H1 (cell line): ENCODE measurements at regions not wholly inside any gene's neighbourhood (a gene's known extent, or its start where the extent isn't known, plus 50 kb on each side); places are given as distances from the start of the nearest gene placed in this dataset.

Source experiments
- CTCF ChIA-PET: fragments of 300-600 bp; sonication (Branson Sonifier 250); formaldehyde crosslinking; loops from one replicate; lab custom pipeline; 2021; ENCODE audit not compliant: partially characterized antibody; lab: Charles Lee
- POLR2A ChIA-PET: fragments of 300-600 bp; sonication (Branson Sonifier 250); formaldehyde crosslinking; loops from one replicate; lab custom pipeline; 2021; ENCODE audit warnings: inconsistent platforms; ENCODE audit not compliant: partially characterized antibody; lab: Charles Lee
- DNase-seq, 2 experiments: peaks; one replicate each; pipeline versions ENCODE4 v3.0.0 to v3.0.0-alpha.2; 2010 to 2022; ENCODE audit warnings: low spot score in 2 of 2, low read depth in 1 of 2, mixed read lengths in 1 of 2
- FAIRE-seq: peaks from 2 replicates; lab custom pipeline; 2011; peaks lifted over from hg19 to GRCh38; lab: Jason Lieb, UNC
- H2AFZ ChIP-seq: 2 replicates; pipeline ENCODE4 v1.8.1; 2012; ENCODE audit warnings: low read length, inconsistent platforms
- H2AK5ac ChIP-seq: 2 replicates; pipeline ENCODE4 v1.6.1; 2013; ENCODE audit warnings: low read depth, low read length
- H2BK120ac ChIP-seq: replicated peaks from 2 replicates; pipeline ENCODE3; 2013; ENCODE audit warnings: low read depth, low read length, inconsistent platforms
- H2BK12ac ChIP-seq: 2 replicates; pipeline ENCODE4 v1.6.1; 2013; ENCODE audit warnings: low read depth, low read length
- H2BK15ac ChIP-seq: 2 replicates; pipeline ENCODE4 v1.6.1; 2013; ENCODE audit warnings: low read length
- H2BK20ac ChIP-seq: 2 replicates; pipeline ENCODE4 v1.6.1; 2013; ENCODE audit warnings: low read length
- H2BK5ac ChIP-seq: 2 replicates; pipeline ENCODE4 v1.6.1; 2013; ENCODE audit warnings: low read depth, low read length
- H3K14ac ChIP-seq: 2 replicates; pipeline ENCODE4 v1.6.1; 2013; ENCODE audit warnings: inconsistent platforms; ENCODE audit not compliant: insufficient read length
- H3K18ac ChIP-seq: 2 replicates; pipeline ENCODE4 v1.6.1; 2013; ENCODE audit warnings: low read length; ENCODE audit errors: extremely low read depth
- H3K23ac ChIP-seq: 2 replicates; pipeline ENCODE4 v1.6.1; 2013; ENCODE audit warnings: inconsistent platforms; ENCODE audit not compliant: insufficient read length
- H3K23me2 ChIP-seq: 2 replicates; pipeline ENCODE4 v1.6.1; 2013; ENCODE audit warnings: low read depth, low read length
- H3K27ac ChIP-seq: 2 replicates; pipeline ENCODE4 v1.6.1; 2011; ENCODE audit warnings: low read depth, low read length, inconsistent platforms
- H3K27me3 ChIP-seq, 4 experiments: replicated peaks in 1 of 4; 1 replicate in 1 of 4; 2 replicates in 3 of 4; pipeline versions ENCODE4 v1.6.1 to v1.8.1; 2011 to 2013; ENCODE audit warnings: low read length in 3 of 4, mild to moderate bottlenecking in 3 of 4, inconsistent platforms in 2 of 4, mixed read lengths in 2 of 4, moderate library complexity in 1 of 4; ENCODE audit not compliant: control insufficient read depth in 3 of 4, insufficient read depth in 3 of 4; ENCODE audit errors: extremely low read depth in 1 of 4
- H3K36me3 ChIP-seq, 4 experiments: 2 replicates each; pipeline versions ENCODE4 v1.6.1 to v1.8.1; 2011 to 2013; ENCODE audit warnings: mild to moderate bottlenecking in 4 of 4, low read length in 3 of 4, moderate library complexity in 2 of 4, control low read depth in 1 of 4, inconsistent platforms in 1 of 4; ENCODE audit not compliant: insufficient read depth in 4 of 4, control insufficient read depth in 2 of 4
- H3K4ac ChIP-seq: replicated peaks from 2 replicates; pipeline ENCODE3; 2013; ENCODE audit warnings: low read length, low read depth, mixed read lengths, inconsistent platforms; ENCODE audit not compliant: insufficient read length
- H3K4me1 ChIP-seq, 4 experiments: replicated peaks in 1 of 4; 1 replicate in 1 of 4; 2 replicates in 3 of 4; pipeline versions ENCODE4 v1.6.1 to v1.8.1; 2011 to 2013; ENCODE audit warnings: low read length in 3 of 4, inconsistent platforms in 2 of 4, mixed read lengths in 1 of 4; ENCODE audit not compliant: insufficient read depth in 4 of 4, control insufficient read depth in 3 of 4
- H3K4me2 ChIP-seq, 2 experiments: 2 replicates each; pipeline versions ENCODE4 v1.6.1 to v1.8.1; 2011 to 2013; ENCODE audit warnings: low read depth in 2 of 2, low read length in 2 of 2, control low read depth in 1 of 2, inconsistent platforms in 1 of 2, mild to moderate bottlenecking in 1 of 2; ENCODE audit not compliant: insufficient read depth in 1 of 2
- H3K4me3 ChIP-seq, 4 experiments: fragments of 200-600, 300-600 bp in 1 of 4; sonication (generic), shearing (Covaris generic), sonication (Bioruptor Twin) in 1 of 4; 2 replicates each; pipeline versions ENCODE4 v1.5.1 to v1.8.1; 2011 to 2016; ENCODE audit warnings: low read length in 4 of 4, low read depth in 3 of 4, control low read depth in 2 of 4, inconsistent platforms in 2 of 4, mild to moderate bottlenecking in 2 of 4, mixed read lengths in 1 of 4, moderate library complexity in 1 of 4; ENCODE audit not compliant: insufficient read depth in 2 of 4; ENCODE audit errors: extremely low read depth in 1 of 4
- H3K56ac ChIP-seq: replicated peaks from 2 replicates; pipeline ENCODE3; 2013; ENCODE audit warnings: low read depth, mild to moderate bottlenecking, mixed read lengths, low read length, inconsistent platforms; ENCODE audit not compliant: insufficient read length
- H3K79me1 ChIP-seq: 2 replicates; pipeline ENCODE4 v1.6.1; 2013; ENCODE audit warnings: low read depth, low read length, control low read depth
- H3K79me2 ChIP-seq, 2 experiments: 2 replicates each; pipeline versions ENCODE4 v1.6.1 to v1.8.1; 2012 to 2013; ENCODE audit warnings: low read length in 2 of 2, mild to moderate bottlenecking in 2 of 2, inconsistent platforms in 1 of 2; ENCODE audit not compliant: insufficient read depth in 2 of 2, control insufficient read depth in 1 of 2
- H3K9ac ChIP-seq, 4 experiments: replicated peaks in 1 of 4; 1 replicate in 1 of 4; 2 replicates in 3 of 4; pipeline versions ENCODE4 v1.6.1 to v1.8.1; 2011 to 2013; ENCODE audit warnings: low read depth in 3 of 4, low read length in 3 of 4, control low read depth in 2 of 4, mild to moderate bottlenecking in 2 of 4, moderate library complexity in 2 of 4, inconsistent platforms in 1 of 4; ENCODE audit errors: extremely low read depth in 1 of 4
- H3K9me3 ChIP-seq, 2 experiments: 2 replicates each; pipeline versions ENCODE4 v1.6.1 to v1.8.1; 2012 to 2013; ENCODE audit warnings: mild to moderate bottlenecking in 2 of 2, moderate library complexity in 2 of 2, control low read depth in 1 of 2, inconsistent platforms in 1 of 2, low read depth in 1 of 2, low read length in 1 of 2, mixed read lengths in 1 of 2; ENCODE audit not compliant: insufficient read depth in 2 of 2
- H4K20me1 ChIP-seq, 2 experiments: replicated peaks in 1 of 2; 2 replicates each; pipeline versions ENCODE3 to v1.8.1; 2011 to 2013; ENCODE audit warnings: inconsistent platforms in 2 of 2, low read length in 2 of 2, mild to moderate bottlenecking in 1 of 2; ENCODE audit not compliant: insufficient read depth in 2 of 2, control insufficient read depth in 1 of 2
- H4K5ac ChIP-seq: 2 replicates; pipeline ENCODE4 v1.6.1; 2013; ENCODE audit warnings: low read length, low read depth, mixed read lengths, inconsistent platforms; ENCODE audit not compliant: insufficient read length
- H4K8ac ChIP-seq: 2 replicates; pipeline ENCODE4 v1.8.0; 2013; ENCODE audit warnings: mild to moderate bottlenecking, moderate library complexity, low read length, inconsistent platforms; ENCODE audit not compliant: insufficient read depth; ENCODE audit errors: extremely low read depth
- H4K91ac ChIP-seq: replicated peaks from 2 replicates; pipeline ENCODE3; 2013; ENCODE audit warnings: low read length, mixed read lengths, inconsistent platforms; ENCODE audit not compliant: insufficient read length
- BRCA1 ChIP-seq: IDR thresholded peaks from 2 replicates; pipeline ENCODE4 v1.6.1; 2012; ENCODE audit warnings: low read depth, low read length, improper control_type of control experiment
- CREB1 ChIP-seq: IDR thresholded peaks from 2 replicates; pipeline ENCODE4 v1.6.1; 2012; ENCODE audit warnings: inconsistent platforms
- CTBP2 ChIP-seq: IDR thresholded peaks from 2 replicates; pipeline ENCODE4 v1.7.0; 2011; ENCODE audit warnings: borderline replicate concordance, mild to moderate bottlenecking, moderate library complexity, mixed read lengths, low read length; ENCODE audit not compliant: insufficient read depth, insufficient read length
- EGR1 ChIP-seq: IDR thresholded peaks from 2 replicates; pipeline ENCODE4 v1.6.1; 2011; ENCODE audit warnings: low read depth, low read length, borderline replicate concordance
- GTF2F1 ChIP-seq: IDR thresholded peaks from 2 replicates; pipeline ENCODE4 v1.6.1; 2012; ENCODE audit warnings: low read depth, low read length, improper control_type of control experiment, borderline replicate concordance
- HDAC2 ChIP-seq, 2 experiments: fragments of 300-600 bp in 1 of 2; sonication (generic) in 1 of 2; IDR thresholded peaks; 2 replicates each; pipeline ENCODE4 v1.6.1; 2011 to 2012; ENCODE audit warnings: low read depth in 2 of 2, low read length in 2 of 2, mild to moderate bottlenecking in 2 of 2, moderate library complexity in 2 of 2, borderline replicate concordance in 1 of 2, inconsistent platforms in 1 of 2
- KDM5A ChIP-seq: fragments of 200-600 bp; IDR thresholded peaks from 2 replicates; pipeline ENCODE4 v1.7.1; 2012; ENCODE audit warnings: mild to moderate bottlenecking, low read length, inconsistent platforms, mixed read lengths
- NANOG ChIP-seq: IDR thresholded peaks from 2 replicates; pipeline ENCODE4 v1.6.1; 2011; ENCODE audit warnings: low read length, low read depth, mild to moderate bottlenecking, inconsistent platforms; ENCODE audit not compliant: insufficient read depth, poor library complexity, severe bottlenecking
- RXRA ChIP-seq: IDR thresholded peaks from 2 replicates; pipeline ENCODE4 v1.6.1; 2011; ENCODE audit warnings: low read depth, mild to moderate bottlenecking, low read length, moderate library complexity; ENCODE audit not compliant: insufficient read depth
- SAP30 ChIP-seq: fragments of 300-600 bp; sonication (generic); IDR thresholded peaks from 2 replicates; pipeline ENCODE4 v1.7.1; 2012; ENCODE audit warnings: low read length, moderate library complexity, mild to moderate bottlenecking, inconsistent platforms; ENCODE audit not compliant: insufficient read depth, insufficient replicate concordance
- SIN3A ChIP-seq, 2 experiments: IDR thresholded peaks in 1 of 2; conservative IDR thresholded peaks in 1 of 2; 2 replicates each; pipeline ENCODE4 v1.6.1; 2011 to 2012; ENCODE audit warnings: low read length in 2 of 2, improper control_type of control experiment in 1 of 2, low read depth in 1 of 2, mild to moderate bottlenecking in 1 of 2
- SIRT6 ChIP-seq: IDR thresholded peaks from one replicate; pipeline ENCODE4 v1.7.1; 2012; ENCODE audit warnings: low read length, inconsistent platforms
- WGBS, 2 experiments: shearing (Covaris generic) in 1 of 2; methylation state at CpG; one replicate each; pipeline versions ENCODE4 v1.1.6 to v1.1.7; 2013 to 2015; ENCODE audit warnings: low lambda C conversion rate in 2 of 2, mixed read lengths in 2 of 2, inconsistent platforms in 1 of 2, low coverage in 1 of 2, missing lambda C conversion rate in 1 of 2; ENCODE audit not compliant: insufficient replicate concordance in 2 of 2, insufficient coverage in 1 of 2, insufficient read length in 1 of 2; ENCODE audit errors: extremely low coverage in 1 of 2, missing lambda C conversion rate in 1 of 2; 5-methylcytosine and 5-hydroxymethylcytosine counted together

- no peak overlapping the region for H3K56ac ChIP-seq
- no peak overlapping the region for H2AFZ ChIP-seq
- POLR2A ChIA-PET, result no interaction called here
- 91% methylated on average over 5 of the region's 5 CpGs; no CpG with 5 or more reads in 1 of the 2 experiments for WGBS, 2 experiments
- no peaks in the 10 kb centered on the region for H4K20me1 ChIP-seq
- H3K4ac ChIP-seq, result no peak overlapping the region
- no peak overlapping the region for H3K4me2 ChIP-seq
- no peak overlapping the region for H2BK15ac ChIP-seq
- H3K4me1 ChIP-seq, result no peaks in the 10 kb centered on the region
- DNase-seq (no peak), FAIRE-seq (no peak)
- H3K18ac ChIP-seq, result no peak overlapping the region
- H3K23me2 ChIP-seq, result no peaks in the 10 kb centered on the region; the same call in 1 of the 2 replicates
- H3K23ac ChIP-seq, result no peak overlapping the region
- H3K9ac ChIP-seq, result no peak overlapping the region
- H2BK20ac ChIP-seq, result no peak overlapping the region
- H4K91ac ChIP-seq, result no peak overlapping the region
- H3K36me3 ChIP-seq, result no peaks in the 10 kb centered on the region
- no peaks in the 10 kb centered on the region for H3K9me3 ChIP-seq
- H3K79me1 ChIP-seq, result no peaks in the 10 kb centered on the region
- H3K79me2 ChIP-seq, result no peaks in the 10 kb centered on the region
- no peak for TF ChIP-seq BRCA1
- no peak for TF ChIP-seq HDAC2 (IDR thresholded peaks at IDR 0.05; ENCODE audit: borderline replicate concordance in 1 of 2, low read depth in 2 of 2, low read length in 2 of 2)
- TF ChIP-seq SIRT6, result no peak
- no peak for TF ChIP-seq SAP30
- no peak for TF ChIP-seq GTF2F1
- TF ChIP-seq RXRA, result no peak
- no peak for TF ChIP-seq KDM5A
- no peak for TF ChIP-seq CTBP2
- TF ChIP-seq SIN3A (conservative IDR thresholded peaks at IDR 0.05 in 1 of 2, IDR thresholded peaks at IDR 0.05 in 1 of 2; ENCODE audit: low read depth in 1 of 2, low read length in 2 of 2), result no peak
- no peak for TF ChIP-seq EGR1
- no peak for TF ChIP-seq NANOG
- no peak for TF ChIP-seq CREB1
- TF ChIP-seq, all 59 proteins: peak for 0
- Histone ChIP-seq H4K8ac (no peak overlapping the region), H3K27me3 (no peaks in the 10 kb centered on the region), H2BK12ac (no peak overlapping the region), H2BK5ac (no peak overlapping the region), H3K14ac (no peak overlapping the region), H3K27ac (no peak overlapping the region), H2AK5ac (no peak overlapping the region), H4K5ac (no peak overlapping the region), H2BK120ac (no peak overlapping the region), H3K4me3 (no peak overlapping the region)
- CTCF ChIA-PET, result interaction anchor here (0.9 kb wide), 1 partner anchor 28 kb away, joined by 3 read pairs; no protein-coding TSS in a partner anchor
These were observed 209.3 kb upstream of the PPFIA2 start for GRCh38 chr12:81968421-81968820.
